ENCODE measurements at regions not wholly inside any gene's neighbourhood (a gene's known extent, or its start where the extent isn't known, plus 50 kb on each side); places are given as distances from the start of the nearest gene placed in this dataset.

- CTCF ChIA-PET: no interaction called here
- intact Hi-C loops (cut with micrococcal nuclease; ENCODE audit: unreplicated experiment): no loop called here
- Mint-ChIP-seq H3K4me3 (ENCODE audit: low read depth, unreplicated experiment) (no peak overlapping the region), H3K27me3 (ENCODE audit: unreplicated experiment) (no peaks in the 10 kb centered on the region), H3K27ac (ENCODE audit: unreplicated experiment) (no peak overlapping the region), H3K36me3 (ENCODE audit: insufficient read depth, unreplicated experiment) (no peaks in the 10 kb centered on the region), H3K4me1 (ENCODE audit: low read depth, unreplicated experiment) (no peaks in the 10 kb centered on the region), H3K9me3 (ENCODE audit: low read depth, unreplicated experiment) (peaks cover 4% of the 10 kb centered on the region)
- DNase-seq: no peak
- TF ChIP-seq CTCF (IDR thresholded peaks at IDR 0.05; ENCODE audit: unreplicated experiment): no peak
- BruUV-seq (replicated peaks): no TSS peak
These were observed 184.0 kb upstream of the NR4A3 start for GRCh38 chr9:99637641-99638040.

- DNase-seq: no peak
- no TSS peak for BruUV-seq (replicated peaks)
- H3K4me1 Mint-ChIP-seq (ENCODE audit: low read depth, unreplicated experiment): no peaks in the 10 kb centered on the region
- no peaks in the 10 kb centered on the region for H3K36me3 Mint-ChIP-seq (ENCODE audit: insufficient read depth, unreplicated experiment)
- peaks cover 4% of the 10 kb centered on the region for H3K9me3 Mint-ChIP-seq (ENCODE audit: low read depth, unreplicated experiment)
- intact Hi-C loops (cut with micrococcal nuclease; ENCODE audit: unreplicated experiment): no loop called here
- H3K4me3 Mint-ChIP-seq (ENCODE audit: low read depth, unreplicated experiment): no peak overlapping the region
- H3K27me3 Mint-ChIP-seq (ENCODE audit: unreplicated experiment): no peaks in the 10 kb centered on the region
- CTCF ChIA-PET: no interaction called here
- H3K27ac Mint-ChIP-seq (ENCODE audit: unreplicated experiment): no peak overlapping the region
- TF ChIP-seq CTCF (IDR thresholded peaks at IDR 0.05; ENCODE audit: unreplicated experiment): no peak
These were observed 182.7 kb upstream of the NR4A3 start for GRCh38 chr9:99638971-99639370.

GRCh38 chr9:99647604-99648003 is 174.1 kb upstream of the NR4A3 start:
- H3K4me3 Mint-ChIP-seq (ENCODE audit: low read depth, unreplicated experiment): no peak overlapping the region
- H3K4me1 Mint-ChIP-seq (ENCODE audit: low read depth, unreplicated experiment): no peaks in the 10 kb centered on the region
- BruUV-seq (replicated peaks): no TSS peak
- peaks cover 3% of the 10 kb centered on the region for H3K9me3 Mint-ChIP-seq (ENCODE audit: low read depth, unreplicated experiment)
- no peak for TF ChIP-seq CTCF (IDR thresholded peaks at IDR 0.05; ENCODE audit: unreplicated experiment)
- H3K27ac Mint-ChIP-seq (ENCODE audit: unreplicated experiment): no peak overlapping the region
- CTCF ChIA-PET: no interaction called here
- H3K36me3 Mint-ChIP-seq (ENCODE audit: insufficient read depth, unreplicated experiment): no peaks in the 10 kb centered on the region
- no peak for DNase-seq
- peaks cover 11% of the 10 kb centered on the region for H3K27me3 Mint-ChIP-seq (ENCODE audit: unreplicated experiment)
- intact Hi-C loops (cut with micrococcal nuclease; ENCODE audit: unreplicated experiment): no loop called here

GRCh38 chr9:99650187-99650874 is 171.4 kb upstream of the NR4A3 start:
- Mint-ChIP-seq H3K4me3 (ENCODE audit: low read depth, unreplicated experiment) (no peak overlapping the region), H3K4me1 (ENCODE audit: low read depth, unreplicated experiment) (no peaks in the 10 kb centered on the region), H3K27me3 (ENCODE audit: unreplicated experiment) (peaks cover 23% of the 10 kb centered on the region), H3K36me3 (ENCODE audit: insufficient read depth, unreplicated experiment) (no peaks in the 10 kb centered on the region), H3K27ac (ENCODE audit: unreplicated experiment) (no peak overlapping the region), H3K9me3 (ENCODE audit: low read depth, unreplicated experiment) (peaks cover 3% of the 10 kb centered on the region)
- no TSS peak for BruUV-seq (replicated peaks)
- CTCF ChIA-PET: interaction anchor here (0.7 kb wide), 1 partner anchor 292 kb away, joined by 3 read pairs; no protein-coding TSS in a partner anchor
- intact Hi-C loops (cut with micrococcal nuclease; ENCODE audit: unreplicated experiment): no loop called here
- TF ChIP-seq CTCF (IDR thresholded peaks at IDR 0.05; ENCODE audit: unreplicated experiment): no peak
- no peak for DNase-seq
